Activated naive CD8-positive, alpha-beta T cell treated with anti-CD3 and anti-CD28 coated beads, Interleukin-2, amount 50 U/mL, for 24 hours (primary cell): ENCODE measurements at regions not wholly inside any gene's neighbourhood (a gene's known extent, or its start where the extent isn't known, plus 50 kb on each side); places are given as distances from the start of the nearest gene placed in this dataset.

Experiments
- ATAC-seq: fragments of 150-1000 bp; cut with Tn5 transposase; one replicate; pipeline ENCODE4 v1.10.0; 2021
- DNase-seq: peaks from one replicate; pipeline ENCODE4 v3.0.0; 2021
- H3K27ac Mint-ChIP-seq: one replicate; pipeline ENCODE4 v1.8.0; 2021; ENCODE audit warnings: mild to moderate bottlenecking, mixed read lengths
- H3K27me3 Mint-ChIP-seq: one replicate; pipeline ENCODE4 v1.8.0; 2021; ENCODE audit warnings: mixed read lengths
- H3K36me3 Mint-ChIP-seq: one replicate; pipeline ENCODE4 v1.8.0; 2021; ENCODE audit warnings: low read depth, mixed read lengths
- H3K4me1 Mint-ChIP-seq: one replicate; pipeline ENCODE4 v1.8.0; 2021; ENCODE audit warnings: mixed read lengths
- H3K4me3 Mint-ChIP-seq: one replicate; pipeline ENCODE4 v1.8.0; 2021; ENCODE audit warnings: mild to moderate bottlenecking, moderate library complexity, mixed read lengths
- H3K9me3 Mint-ChIP-seq: one replicate; pipeline ENCODE4 v1.8.0; 2021; ENCODE audit warnings: mixed read lengths

- Mint-ChIP-seq H3K27me3 (no peaks in the 10 kb centered on the region), H3K9me3 (peaks cover 5% of the 10 kb centered on the region)
These were observed 65.8 kb downstream of the SALL1 start for GRCh38 chr16:51085271-51085670.

DNA sequence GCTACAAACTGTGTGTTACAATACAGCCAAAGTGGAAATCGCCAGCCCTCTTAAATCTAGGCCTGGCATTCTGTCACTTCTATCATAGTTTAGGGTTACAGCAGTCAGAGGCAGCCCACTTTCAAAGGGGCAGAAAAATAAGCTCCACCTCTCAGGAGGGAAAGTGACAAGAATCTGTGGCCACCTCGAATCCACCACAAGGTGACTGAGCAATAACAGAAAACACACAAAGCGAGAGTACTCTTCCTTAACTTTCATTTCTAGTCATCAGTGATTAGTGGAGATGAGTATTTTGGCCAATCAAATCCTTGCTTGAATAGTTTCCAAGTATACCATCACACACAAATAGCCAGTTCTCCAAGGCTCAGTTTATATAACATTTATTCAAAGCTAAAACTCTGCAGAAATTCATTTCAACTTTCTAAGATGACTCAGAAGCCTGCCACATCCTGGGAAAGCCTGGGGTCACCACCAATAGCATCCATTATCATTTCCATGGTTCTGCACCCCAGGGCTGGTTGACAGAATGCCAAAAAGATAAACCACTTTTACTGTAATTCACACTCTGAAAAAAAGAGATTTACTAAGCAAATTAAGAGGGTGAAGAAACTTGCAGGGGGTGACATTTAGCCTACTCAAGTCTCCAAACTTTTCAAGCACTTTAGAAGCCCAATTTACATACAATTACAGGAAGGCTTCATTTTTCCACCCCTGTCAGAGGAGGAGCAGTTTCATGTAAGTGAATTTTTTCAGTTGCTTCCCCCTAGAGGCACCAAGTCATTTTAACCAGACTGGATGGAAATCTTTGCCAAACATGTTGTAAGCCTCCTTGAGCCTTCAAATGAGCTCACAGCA is 66.8 kb downstream of the SALL1 start:
- Mint-ChIP-seq H3K36me3 (no peaks in the 10 kb centered on the region), H3K9me3 (peaks cover 5% of the 10 kb centered on the region), H3K27ac (no peak overlapping the region), H3K27me3 (no peaks in the 10 kb centered on the region), H3K4me1 (no peaks in the 10 kb centered on the region), H3K4me3 (no peak overlapping the region)
- DNase-seq (no peak), ATAC-seq (no peak)

More at GRCh38 chr16:51085271-51085670, 65.8 kb downstream of the SALL1 start:
- no peak for DNase-seq
- Mint-ChIP-seq H3K36me3 (no peaks in the 10 kb centered on the region), H3K4me1 (no peaks in the 10 kb centered on the region), H3K27ac (no peak overlapping the region), H3K4me3 (no peak overlapping the region)
- ATAC-seq = no peak

GRCh38 chr16:51072591-51072990 is 78.5 kb downstream of the SALL1 start:
- no peaks in the 10 kb centered on the region for H3K27me3 Mint-ChIP-seq
- no peak overlapping the region for H3K27ac Mint-ChIP-seq
- no peak overlapping the region for H3K4me3 Mint-ChIP-seq
- H3K4me1 Mint-ChIP-seq = no peaks in the 10 kb centered on the region
- ATAC-seq (no peak), DNase-seq (no peak)
- H3K9me3 Mint-ChIP-seq = peaks cover 4% of the 10 kb centered on the region
- no peaks in the 10 kb centered on the region for H3K36me3 Mint-ChIP-seq

- no peak overlapping the region for H3K4me3 Mint-ChIP-seq
- H3K27ac Mint-ChIP-seq = no peak overlapping the region
- no peaks in the 10 kb centered on the region for H3K4me1 Mint-ChIP-seq
- no peaks in the 10 kb centered on the region for H3K9me3 Mint-ChIP-seq
- ATAC-seq = no peak
- no peaks in the 10 kb centered on the region for H3K27me3 Mint-ChIP-seq
- no peak for DNase-seq
- no peaks in the 10 kb centered on the region for H3K36me3 Mint-ChIP-seq
These were observed 79.7 kb downstream of the SALL1 start for GRCh38 chr16:51071326-51071725.

DNA sequence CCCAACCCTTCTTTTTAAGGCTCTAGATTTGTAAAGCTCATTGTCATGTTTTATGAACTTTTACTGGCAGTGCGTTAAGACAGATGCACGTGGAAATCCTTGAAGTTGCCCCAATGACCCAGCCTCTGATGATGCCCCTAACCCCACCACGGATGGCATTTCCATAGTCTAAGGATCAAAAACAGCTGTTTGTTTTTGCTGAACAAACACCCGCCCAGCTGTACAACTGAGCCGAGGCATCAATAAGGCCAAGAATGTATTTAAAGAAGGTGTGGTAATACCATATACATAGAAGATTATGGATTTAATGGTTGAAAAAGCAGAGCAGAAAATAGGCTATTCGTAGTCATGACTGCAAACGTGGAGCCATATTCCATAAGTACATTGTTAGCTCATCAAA is 83.7 kb downstream of the SALL1 start:
- Mint-ChIP-seq H3K27me3 (no peaks in the 10 kb centered on the region), H3K27ac (no peak overlapping the region), H3K4me1 (no peaks in the 10 kb centered on the region), H3K4me3 (no peak overlapping the region), H3K36me3 (no peaks in the 10 kb centered on the region), H3K9me3 (no peaks in the 10 kb centered on the region)
- DNase-seq (no peak), ATAC-seq (no peak)

GRCh38 chr16:51062039-51062438 is 89.0 kb downstream of the SALL1 start:
- Mint-ChIP-seq H3K27ac (no peak overlapping the region), H3K36me3 (no peaks in the 10 kb centered on the region), H3K4me3 (no peak overlapping the region), H3K27me3 (no peaks in the 10 kb centered on the region), H3K4me1 (no peaks in the 10 kb centered on the region), H3K9me3 (no peaks in the 10 kb centered on the region)
- ATAC-seq (no peak), DNase-seq (no peak)

GRCh38 chr16:51061328-51061727 is 89.7 kb downstream of the SALL1 start:
- H3K9me3 Mint-ChIP-seq = no peaks in the 10 kb centered on the region
- no peak overlapping the region for H3K4me3 Mint-ChIP-seq
- H3K4me1 Mint-ChIP-seq = no peaks in the 10 kb centered on the region
- no peak for DNase-seq
- no peak overlapping the region for H3K27ac Mint-ChIP-seq
- ATAC-seq = no peak
- no peaks in the 10 kb centered on the region for H3K27me3 Mint-ChIP-seq
- no peaks in the 10 kb centered on the region for H3K36me3 Mint-ChIP-seq

DNA sequence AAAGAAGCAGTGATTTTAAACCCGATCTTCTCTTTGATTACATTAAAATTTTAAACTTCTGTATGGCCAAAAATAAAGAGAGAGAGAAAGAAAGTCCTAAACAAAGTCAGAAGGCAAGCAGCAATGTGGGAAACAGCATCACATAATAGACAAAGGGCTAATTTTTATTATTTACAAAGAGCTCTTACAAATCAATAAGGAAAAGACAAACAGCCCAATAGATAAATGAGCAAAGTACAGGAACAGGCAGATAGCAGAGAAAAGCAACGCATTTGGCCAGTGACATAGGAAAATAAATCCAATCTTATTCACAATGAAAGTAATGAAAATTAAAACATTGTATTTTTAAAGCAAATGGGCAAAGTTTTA is 93.1 kb downstream of the SALL1 start:
- no peak for ATAC-seq
- H3K4me1 Mint-ChIP-seq = no peaks in the 10 kb centered on the region
- peaks cover 4% of the 10 kb centered on the region for H3K27me3 Mint-ChIP-seq
- no peaks in the 10 kb centered on the region for H3K36me3 Mint-ChIP-seq
- DNase-seq = no peak
- H3K9me3 Mint-ChIP-seq = no peaks in the 10 kb centered on the region
- H3K27ac Mint-ChIP-seq = no peak overlapping the region
- H3K4me3 Mint-ChIP-seq = no peak overlapping the region

DNA sequence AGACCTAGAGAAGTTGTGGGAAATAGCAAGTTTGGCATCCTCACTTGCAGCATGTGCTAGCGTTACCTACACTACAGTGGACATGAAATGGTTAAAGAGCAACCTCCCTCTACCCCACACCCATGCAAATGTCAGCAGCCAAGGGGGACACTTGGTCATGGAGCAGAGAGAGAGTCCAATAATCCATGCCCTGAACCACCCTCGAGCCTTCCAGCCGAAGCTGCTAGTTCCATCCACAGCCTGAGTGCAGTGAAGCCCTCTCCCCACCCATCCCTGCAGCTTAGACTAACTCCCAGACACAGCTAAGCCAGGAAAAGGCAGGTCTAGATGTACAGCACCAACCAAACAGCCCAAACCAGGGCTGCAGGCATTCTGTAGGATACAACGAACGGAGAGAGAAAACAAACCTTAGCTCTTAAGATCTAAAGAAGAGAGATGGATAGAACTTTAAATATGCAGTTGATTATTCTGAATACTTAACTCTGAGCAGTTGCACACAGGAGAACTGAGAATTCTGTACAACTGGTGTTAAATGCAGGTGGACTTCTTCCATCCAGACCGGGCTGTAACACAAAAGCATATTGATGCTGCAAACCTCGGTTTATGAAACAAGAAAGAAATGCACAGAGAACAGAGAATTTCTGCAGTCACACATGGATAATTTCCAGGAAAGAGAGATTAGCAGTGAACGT is 93.8 kb downstream of the SALL1 start:
- Mint-ChIP-seq H3K4me1 (no peaks in the 10 kb centered on the region), H3K27me3 (peaks cover 4% of the 10 kb centered on the region), H3K27ac (no peak overlapping the region), H3K36me3 (no peaks in the 10 kb centered on the region), H3K9me3 (no peaks in the 10 kb centered on the region), H3K4me3 (no peak overlapping the region)
- DNase-seq (no peak), ATAC-seq (no peak)

- no peaks in the 10 kb centered on the region for H3K9me3 Mint-ChIP-seq
- H3K27me3 Mint-ChIP-seq = peaks cover 4% of the 10 kb centered on the region
- no peaks in the 10 kb centered on the region for H3K36me3 Mint-ChIP-seq
- ATAC-seq (no peak), DNase-seq (no peak)
- no peaks in the 10 kb centered on the region for H3K4me1 Mint-ChIP-seq
- no peak overlapping the region for H3K4me3 Mint-ChIP-seq
- no peak overlapping the region for H3K27ac Mint-ChIP-seq
These were observed 94.7 kb downstream of the SALL1 start for GRCh38 chr16:51056331-51056730.

DNA sequence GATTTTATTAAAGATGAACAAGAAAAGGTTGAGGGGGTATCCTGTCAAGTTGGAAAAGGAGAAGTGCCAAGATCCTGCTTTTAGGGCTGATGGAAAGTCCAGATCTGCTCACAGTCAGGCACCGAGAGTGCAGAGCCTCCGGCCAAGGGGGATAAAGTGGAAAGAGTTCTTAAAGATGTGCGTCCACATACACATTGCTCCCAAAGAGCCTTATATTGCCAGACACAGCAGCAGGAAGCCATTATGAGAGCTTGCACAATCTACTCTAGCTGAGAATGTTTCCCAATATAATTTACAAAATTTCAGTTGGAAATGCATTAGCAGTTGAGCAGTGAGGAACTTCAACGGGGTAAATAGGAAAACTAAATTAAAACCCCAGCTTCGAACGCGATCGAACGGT is 95.6 kb downstream of the SALL1 start:
- H3K36me3 Mint-ChIP-seq = no peaks in the 10 kb centered on the region
- H3K4me1 Mint-ChIP-seq = no peaks in the 10 kb centered on the region
- peaks cover 4% of the 10 kb centered on the region for H3K27me3 Mint-ChIP-seq
- H3K4me3 Mint-ChIP-seq = no peak overlapping the region
- ATAC-seq = no peak
- no peaks in the 10 kb centered on the region for H3K9me3 Mint-ChIP-seq
- DNase-seq = no peak
- H3K27ac Mint-ChIP-seq = no peak overlapping the region

GRCh38 chr16:51053775-51054174 is 97.3 kb downstream of the SALL1 start:
- DNase-seq (no peak), ATAC-seq (no peak)
- Mint-ChIP-seq H3K9me3 (no peaks in the 10 kb centered on the region), H3K36me3 (no peaks in the 10 kb centered on the region), H3K27ac (no peak overlapping the region), H3K4me1 (no peaks in the 10 kb centered on the region), H3K4me3 (no peak overlapping the region), H3K27me3 (peaks cover 5% of the 10 kb centered on the region)

GRCh38 chr16:51051671-51052070 is 99.4 kb downstream of the SALL1 start:
- Mint-ChIP-seq H3K27me3 (peaks cover 7% of the 10 kb centered on the region), H3K9me3 (no peaks in the 10 kb centered on the region), H3K27ac (no peak overlapping the region), H3K4me1 (no peaks in the 10 kb centered on the region), H3K36me3 (no peaks in the 10 kb centered on the region), H3K4me3 (no peak overlapping the region)
- DNase-seq (no peak), ATAC-seq (no peak)

GRCh38 chr16:51050377-51050706 is 100.7 kb downstream of the SALL1 start:
- no peaks in the 10 kb centered on the region for H3K36me3 Mint-ChIP-seq
- ATAC-seq (no peak), DNase-seq (no peak)
- H3K4me1 Mint-ChIP-seq = no peaks in the 10 kb centered on the region
- no peaks in the 10 kb centered on the region for H3K9me3 Mint-ChIP-seq
- peaks cover 7% of the 10 kb centered on the region for H3K27me3 Mint-ChIP-seq
- no peak overlapping the region for H3K4me3 Mint-ChIP-seq
- no peak overlapping the region for H3K27ac Mint-ChIP-seq

DNA sequence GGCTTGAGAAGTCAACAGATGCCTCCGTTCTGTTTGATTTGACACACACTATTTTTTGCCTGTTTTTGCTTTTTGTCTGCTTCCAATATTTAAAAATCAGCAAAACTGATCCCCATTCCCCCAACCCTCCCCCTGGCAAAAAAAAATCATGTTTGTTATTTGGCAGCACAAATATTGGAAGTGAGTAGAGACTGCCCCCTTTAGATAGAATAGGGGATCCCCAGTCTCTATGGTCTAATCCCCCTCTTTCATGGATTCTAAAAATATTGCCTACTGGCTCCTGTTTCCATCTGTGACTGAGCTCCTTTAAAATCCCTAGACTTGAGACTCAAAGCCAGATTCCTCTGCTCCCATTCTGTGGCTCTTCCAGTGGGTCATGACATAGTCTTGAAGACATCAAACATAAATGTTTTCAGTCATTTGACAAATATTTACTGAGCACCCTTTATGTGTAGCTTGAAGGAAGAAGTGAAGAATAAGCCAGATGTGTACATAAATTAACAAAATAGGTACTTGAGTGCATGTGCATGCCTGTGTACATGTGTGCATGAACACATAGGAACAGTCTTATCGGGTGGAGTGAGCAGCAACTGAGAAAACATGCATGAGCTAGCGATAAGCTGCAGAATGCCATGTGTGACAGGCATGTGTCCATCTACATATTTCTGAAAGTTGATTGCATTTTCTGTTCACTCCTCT is 101.2 kb downstream of the SALL1 start:
- Mint-ChIP-seq H3K9me3 (no peaks in the 10 kb centered on the region), H3K27me3 (peaks cover 3% of the 10 kb centered on the region), H3K4me1 (no peaks in the 10 kb centered on the region), H3K27ac (no peak overlapping the region), H3K4me3 (no peak overlapping the region), H3K36me3 (no peaks in the 10 kb centered on the region)
- DNase-seq (no peak), ATAC-seq (no peak)
